GM18868 (cell line): ENCODE measurements at regions not wholly inside any gene's neighbourhood (a gene's known extent, or its start where the extent isn't known, plus 50 kb on each side); places are given as distances from the start of the nearest gene placed in this dataset.
"Not testable (repeated sequence)": the region's sequence is repeated elsewhere in the genome, so short reads cannot be mapped to it uniquely, and the experiment has no call there.

Experiments used
- ATAC-seq: cut with Tn5 transposase; IDR thresholded peaks from one replicate; pipeline ENCODE4 v1.9.1; 2021; ENCODE audit warnings: mild to moderate bottlenecking, moderate library complexity; ENCODE audit not compliant: unreplicated experiment

DNA sequence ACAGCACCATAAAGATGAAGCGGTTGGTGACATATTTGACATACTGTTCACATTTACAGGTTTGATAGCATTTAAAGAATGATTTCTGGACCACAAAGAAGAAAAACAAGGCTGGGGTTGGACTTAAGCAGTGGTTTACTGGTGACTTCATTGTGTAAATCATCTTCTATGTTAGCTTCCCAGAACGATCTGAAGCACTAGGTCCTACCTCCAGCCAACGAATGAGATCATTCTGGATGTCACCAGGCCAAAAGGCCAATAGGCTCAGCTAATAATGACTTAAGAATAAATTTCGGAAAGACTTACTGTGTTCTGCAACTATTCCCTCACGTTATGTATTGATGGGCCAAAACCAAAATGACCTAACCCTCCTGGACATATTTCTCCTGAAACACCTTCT lies 675.3 kb upstream of the CCNG1 start:
- ATAC-seq, result no peak

DNA sequence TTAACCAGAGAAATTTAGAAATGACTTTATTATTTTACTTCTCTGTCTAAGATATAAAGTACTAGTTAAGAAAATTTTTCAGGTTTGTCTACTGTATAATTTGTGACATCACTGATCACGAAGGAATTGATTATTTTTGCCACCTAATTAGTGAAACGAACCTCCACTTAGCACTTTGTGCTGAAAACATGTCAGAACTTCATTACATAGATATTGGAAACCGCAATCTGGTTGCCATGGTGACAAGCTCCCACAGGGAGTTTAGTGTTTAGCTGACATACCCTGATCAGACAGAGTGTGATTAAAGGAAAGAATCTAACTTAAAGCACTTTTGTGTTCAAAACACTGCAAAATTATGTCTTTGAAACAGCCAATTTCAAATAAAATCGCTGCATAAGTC lies 668.4 kb upstream of the CCNG1 start:
- no peak for ATAC-seq

DNA sequence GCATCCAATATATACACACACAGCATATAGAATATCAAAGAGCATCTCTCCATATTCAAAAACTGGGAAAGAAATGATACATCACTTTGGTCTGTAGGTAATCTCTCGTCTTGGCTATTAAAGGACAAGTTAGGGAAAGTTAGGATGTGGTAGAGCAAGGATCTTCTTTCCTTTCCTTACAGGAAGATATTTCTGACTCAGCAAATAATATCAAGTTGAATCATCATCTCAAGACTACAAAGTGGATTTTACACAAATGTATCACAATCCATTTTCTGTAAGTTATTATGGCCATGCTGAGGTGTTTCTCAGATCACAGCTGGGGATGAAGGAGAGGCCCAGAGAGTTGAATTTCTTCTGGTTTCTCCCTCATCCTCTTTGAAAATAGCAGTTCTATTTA lies 651.7 kb upstream of the CCNG1 start:
- no peak for ATAC-seq

DNA sequence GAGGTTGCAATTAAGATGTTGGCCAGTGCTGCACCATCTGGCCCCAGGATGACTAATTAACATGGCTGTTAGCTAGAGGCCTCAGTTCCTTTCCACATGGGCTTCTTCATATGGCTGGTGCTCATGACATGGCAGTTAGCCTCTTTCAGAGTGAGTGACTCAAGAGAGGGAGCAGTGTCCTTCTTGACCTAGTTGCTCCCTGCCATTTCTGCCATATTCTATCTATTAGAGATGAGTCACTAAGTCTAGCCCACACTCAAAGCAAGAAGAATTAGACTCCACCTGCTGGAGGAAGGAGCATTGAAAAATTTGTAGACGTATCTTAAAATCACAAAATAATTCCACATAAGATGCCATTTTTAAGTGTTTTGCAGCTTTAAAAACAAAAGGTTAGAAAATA lies 651.2 kb upstream of the CCNG1 start:
- ATAC-seq, result no peak

DNA sequence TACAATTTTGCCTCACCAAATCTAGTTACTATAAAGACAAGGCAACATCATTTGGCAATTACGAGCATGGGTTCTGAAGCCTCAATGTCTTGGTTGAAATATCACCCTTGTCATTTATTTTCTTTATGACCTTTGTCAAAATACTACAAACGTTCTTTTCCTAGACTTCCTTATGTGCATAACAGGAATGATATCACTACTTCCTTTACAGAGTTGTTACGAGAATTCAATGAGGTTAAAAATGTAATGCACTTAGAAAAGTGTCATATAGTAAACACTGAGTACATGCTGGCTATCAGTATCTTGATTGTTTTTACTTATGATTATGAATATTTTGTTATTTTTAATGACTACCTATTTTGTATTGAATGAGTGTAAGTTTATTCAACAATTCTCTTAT lies 640.9 kb upstream of the CCNG1 start:
- ATAC-seq, result no peak

DNA sequence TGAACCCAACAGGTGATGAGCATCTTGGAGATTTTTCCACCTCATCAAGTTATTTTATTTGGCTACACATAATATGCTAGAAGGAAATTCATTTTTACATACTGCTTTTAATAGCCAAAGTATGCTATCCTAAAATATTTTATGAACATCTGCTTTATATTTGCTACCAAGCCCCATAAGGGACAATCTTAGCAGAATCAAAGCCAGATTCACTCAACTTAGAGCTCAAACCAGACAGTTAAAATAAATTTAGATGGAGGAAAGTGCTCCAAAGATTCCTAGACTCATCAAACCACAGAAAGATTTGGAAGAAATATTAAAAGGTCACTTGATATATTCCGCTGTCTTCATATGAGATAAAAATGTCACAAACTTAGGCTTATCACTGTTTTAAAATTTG lies 637.1 kb upstream of the CCNG1 start:
- ATAC-seq, result no peak

DNA sequence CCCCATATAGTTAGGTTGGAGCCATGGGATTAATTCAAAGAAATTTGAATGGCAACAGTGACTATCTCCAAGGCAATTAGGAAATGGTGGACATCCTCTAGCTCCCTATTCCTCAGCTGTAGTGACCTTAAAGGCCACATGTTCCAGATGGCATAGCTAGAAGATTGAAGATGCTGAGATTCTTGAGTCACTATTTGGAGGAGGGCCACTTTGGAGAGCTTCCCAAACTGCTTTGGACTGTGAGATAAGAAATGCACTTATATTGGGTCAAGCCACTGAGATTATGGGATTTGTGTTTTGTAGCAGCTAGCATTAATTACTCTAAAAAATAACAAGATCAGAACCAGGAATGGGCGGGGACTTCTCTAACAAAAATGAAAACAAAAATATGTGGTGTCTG lies 636.2 kb upstream of the CCNG1 start:
- ATAC-seq, result no peak

DNA sequence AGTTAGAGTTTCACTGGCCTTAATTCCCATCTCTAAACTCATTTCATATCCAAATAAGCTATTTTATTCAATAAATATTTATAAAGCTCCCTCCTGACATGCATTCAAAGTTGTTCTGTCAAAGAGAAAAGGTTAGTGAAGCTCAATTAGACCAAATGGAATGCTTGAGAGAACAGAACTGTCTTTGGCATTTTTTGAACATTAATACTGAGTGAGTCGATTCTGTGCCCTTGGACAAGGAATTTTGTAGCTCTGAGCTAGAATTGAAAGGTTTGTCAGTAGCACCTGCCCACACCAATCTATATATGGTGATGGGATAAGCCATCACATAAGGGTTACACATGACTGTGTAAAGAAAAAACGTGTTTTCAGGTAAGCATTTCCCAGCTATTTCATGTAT lies 631.2 kb upstream of the CCNG1 start:
- ATAC-seq, result no peak

DNA sequence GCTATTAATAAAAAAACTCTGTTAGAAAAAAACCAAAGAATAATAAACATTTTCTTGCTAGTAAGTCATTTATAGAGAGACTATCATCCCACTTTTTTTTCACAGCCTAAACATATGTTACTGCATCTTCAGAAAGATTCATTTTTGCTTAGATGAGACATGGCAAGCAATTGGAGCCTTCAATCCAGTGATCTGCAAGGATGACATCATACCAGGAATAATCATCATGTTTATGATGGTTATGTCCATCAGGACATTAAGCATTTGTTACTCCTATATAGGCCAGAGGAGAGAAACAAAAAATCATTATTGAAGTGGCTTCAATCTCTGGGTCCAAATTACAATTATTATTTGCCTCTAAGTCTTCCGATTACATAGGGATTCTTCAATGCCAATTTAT lies 626.3 kb upstream of the CCNG1 start:
- no peak for ATAC-seq

DNA sequence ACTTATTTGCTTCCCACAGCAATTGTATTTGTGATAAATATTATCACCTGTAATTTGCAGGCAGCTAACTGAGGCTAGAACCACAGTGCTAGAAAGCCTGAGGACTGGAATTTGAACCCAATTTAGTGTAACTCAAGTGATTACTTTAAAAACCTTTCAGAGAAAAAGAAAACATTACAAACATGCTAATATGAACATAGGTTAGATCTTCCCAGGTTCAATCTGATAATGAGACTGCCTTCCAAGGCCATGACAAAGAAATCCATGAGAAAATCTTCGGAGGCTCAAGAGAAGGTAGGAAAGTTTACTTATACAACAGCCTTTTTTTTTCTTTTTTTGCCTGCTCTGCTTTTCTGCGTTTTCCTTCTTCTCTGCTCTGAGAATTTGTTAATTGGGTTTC lies 620.6 kb upstream of the CCNG1 start:
- ATAC-seq, result no peak

DNA sequence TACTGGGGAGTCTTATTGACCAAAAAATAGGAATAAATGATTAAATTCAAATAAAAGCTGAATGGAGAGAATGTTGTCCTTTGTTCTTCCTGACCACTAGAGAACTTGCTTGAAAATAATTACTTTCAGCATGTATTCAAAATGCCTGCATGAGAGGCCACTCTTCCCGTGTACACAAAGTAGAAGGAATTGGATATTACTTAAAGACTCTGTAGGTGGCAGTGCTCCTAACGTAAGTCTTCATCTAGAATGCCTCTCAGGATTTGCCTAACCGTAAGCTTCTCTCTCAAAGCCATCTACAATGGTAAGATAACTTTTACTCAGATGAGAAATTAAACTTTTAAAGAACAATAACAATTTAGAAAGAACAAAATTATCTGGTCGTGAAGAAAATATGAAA lies 620.0 kb upstream of the CCNG1 start:
- ATAC-seq, result no peak

DNA sequence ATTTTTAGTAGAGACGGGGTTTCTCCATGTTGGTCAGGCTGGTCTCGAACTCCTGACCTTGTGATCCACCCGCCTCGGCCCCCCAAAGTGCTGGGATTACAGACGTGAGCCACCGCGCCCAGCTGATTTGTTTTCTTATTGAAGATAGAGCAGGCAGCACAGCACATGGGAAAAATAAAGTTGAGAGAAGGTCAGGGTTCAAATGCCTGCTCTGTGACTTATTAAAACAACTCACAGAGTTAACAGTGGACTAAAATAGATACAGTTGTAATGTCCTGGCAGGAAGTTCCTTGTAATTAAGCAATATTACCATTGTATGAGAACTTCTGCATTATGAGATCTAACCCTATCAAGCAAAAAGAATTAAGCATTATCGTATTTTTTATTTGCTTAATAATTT lies 615.7 kb upstream of the CCNG1 start:
- ATAC-seq, result not testable (repeated sequence)

DNA sequence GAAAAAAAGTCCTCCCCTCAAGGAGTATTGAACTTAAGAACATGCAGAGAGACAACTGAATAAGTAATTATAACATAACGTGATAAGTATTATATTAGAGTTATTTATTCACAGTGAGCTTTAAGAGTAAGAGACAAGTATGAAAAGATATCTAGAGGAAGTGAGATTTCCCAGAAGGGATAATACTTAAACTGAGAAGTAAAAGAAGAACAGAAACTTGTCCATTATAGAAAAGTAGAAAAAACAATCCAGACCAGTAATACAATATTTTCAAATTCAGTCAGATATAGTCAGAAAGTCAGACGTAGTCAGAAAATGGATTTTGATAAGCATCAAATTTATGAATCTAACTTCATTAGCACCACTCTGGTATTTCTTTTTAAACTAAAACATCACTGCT lies 613.0 kb upstream of the CCNG1 start:
- ATAC-seq, result peak; percentile 93

DNA sequence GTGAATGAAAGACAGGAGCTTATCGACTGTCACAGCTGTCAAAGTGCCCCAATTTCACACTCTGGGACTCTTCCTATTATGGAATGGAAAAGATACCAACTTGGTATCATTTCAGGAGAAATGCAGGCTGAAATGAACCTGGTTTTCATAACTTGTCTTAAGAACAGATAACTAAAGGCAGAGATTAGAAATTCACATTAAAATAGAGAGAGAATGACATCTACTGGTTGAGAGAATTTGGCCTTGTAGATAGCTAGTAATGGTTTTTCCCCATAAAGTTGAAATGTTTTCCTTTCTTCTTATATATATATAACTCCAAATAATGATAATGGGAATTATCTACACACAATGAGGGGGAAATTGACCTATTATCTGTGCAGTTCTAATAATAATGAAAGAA lies 600.2 kb upstream of the CCNG1 start:
- no peak for ATAC-seq

DNA sequence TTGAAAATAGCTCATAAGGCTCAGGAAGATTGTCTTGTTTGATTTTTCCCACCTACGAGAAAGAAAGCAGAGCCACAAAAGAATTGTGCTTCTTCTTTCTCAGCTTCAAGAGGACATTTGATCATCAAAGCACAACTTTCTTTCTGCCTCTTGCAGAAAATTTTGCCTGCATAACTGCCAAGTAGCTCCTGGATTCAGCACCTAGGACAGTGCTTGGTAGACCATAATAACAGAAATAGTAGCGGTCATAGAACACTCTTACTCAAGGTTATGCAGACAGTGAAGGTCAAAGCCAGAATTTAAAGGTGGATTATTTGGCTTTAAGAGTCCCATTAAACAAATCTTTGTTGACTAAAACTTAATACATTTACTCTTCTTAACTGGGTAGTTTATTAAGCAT lies 594.7 kb upstream of the CCNG1 start:
- ATAC-seq, result no peak

DNA sequence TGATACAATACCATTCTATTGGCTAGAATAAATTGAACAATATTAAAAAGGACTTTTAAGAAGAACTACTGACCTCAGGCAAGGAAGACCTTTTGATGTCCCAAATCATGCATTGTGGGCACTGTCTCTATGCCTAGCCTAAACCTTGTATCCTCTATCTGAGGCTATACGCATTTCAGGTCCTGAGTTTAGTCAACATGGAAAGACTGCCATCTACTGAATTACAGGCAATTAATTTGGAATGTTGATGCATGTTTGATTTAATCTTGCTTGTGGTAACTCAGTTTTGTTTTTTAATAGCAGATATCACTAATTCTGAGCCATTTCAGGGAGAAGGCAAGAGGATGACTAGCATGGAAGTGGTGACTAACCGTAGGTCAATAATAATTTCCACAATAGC lies 585.3 kb upstream of the CCNG1 start:
- no peak for ATAC-seq

DNA sequence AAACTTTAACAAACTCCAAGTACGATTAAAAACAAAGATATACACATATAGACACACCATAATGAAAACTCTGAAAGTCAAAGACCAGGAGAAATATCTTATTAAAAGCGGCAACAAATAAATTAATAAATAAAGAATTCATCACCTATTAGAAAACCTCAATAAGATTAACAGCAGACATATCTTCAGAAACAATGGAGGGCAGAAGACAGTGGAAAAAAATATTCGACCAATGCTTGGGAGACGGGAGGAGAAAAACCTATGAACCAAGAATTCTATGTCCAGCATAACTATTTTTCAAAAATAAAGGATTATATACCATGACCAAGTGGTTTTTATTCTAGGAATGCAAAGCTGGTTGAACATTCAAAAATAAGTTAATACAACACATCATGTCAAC lies 578.6 kb upstream of the CCNG1 start:
- ATAC-seq, result no peak

DNA sequence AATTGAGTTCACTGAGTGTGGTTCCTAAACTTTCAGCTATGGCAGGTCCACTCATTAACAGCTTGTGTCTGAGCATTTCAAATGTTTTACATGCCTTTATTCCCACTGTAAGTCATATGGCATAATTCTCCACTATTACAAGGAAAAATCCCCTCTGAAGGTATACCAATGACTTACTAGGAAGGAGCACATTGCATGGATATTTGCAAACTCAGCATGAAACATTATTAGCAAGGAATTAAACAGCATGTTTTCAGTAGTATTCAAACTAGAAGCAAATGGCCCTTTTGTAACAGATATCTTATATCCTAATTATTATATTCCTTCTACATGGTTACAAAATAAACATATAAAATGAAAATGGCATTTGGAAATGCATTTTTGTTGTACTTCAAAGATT lies 566.4 kb upstream of the CCNG1 start:
- no peak for ATAC-seq

DNA sequence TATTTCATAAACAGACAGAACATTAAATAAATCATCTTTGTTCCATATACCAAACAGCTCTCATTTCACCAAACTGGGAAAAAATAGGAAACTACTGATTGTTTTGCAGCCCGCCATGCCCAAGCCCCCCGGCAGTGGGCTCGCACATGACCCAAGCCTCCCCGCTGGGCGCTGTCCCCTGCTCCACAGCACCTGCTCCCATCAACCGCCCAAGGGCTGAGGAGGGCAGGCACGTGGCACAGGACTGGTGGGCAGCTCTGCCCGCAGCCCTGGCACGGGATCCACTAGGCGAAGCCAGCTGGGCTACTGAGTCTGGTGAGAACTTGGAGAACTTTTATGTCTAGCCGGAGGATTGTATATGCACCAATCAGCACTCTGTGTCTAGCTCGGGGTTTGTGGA lies 554.8 kb upstream of the CCNG1 start:
- ATAC-seq, result no peak

DNA sequence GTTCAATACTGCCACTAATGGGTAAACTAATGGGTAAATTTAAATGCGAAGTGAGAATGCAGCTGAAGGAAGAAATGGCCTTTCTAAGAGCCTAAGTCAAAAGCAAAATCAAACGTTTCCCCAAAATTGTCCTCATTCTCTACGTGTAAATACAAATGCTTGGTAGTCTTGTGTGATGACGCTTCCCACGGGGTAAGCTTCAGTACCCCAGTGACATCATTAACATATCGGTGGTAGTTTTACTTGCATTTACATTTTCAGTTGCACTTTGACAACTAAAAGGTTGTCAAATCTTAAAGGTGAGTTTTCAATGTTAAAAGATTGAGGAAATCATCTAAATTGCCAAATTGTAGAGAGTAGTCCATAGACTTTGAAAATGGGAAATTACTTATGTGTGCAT lies 550.7 kb upstream of the CCNG1 start:
- peak; percentile 65 for ATAC-seq

DNA sequence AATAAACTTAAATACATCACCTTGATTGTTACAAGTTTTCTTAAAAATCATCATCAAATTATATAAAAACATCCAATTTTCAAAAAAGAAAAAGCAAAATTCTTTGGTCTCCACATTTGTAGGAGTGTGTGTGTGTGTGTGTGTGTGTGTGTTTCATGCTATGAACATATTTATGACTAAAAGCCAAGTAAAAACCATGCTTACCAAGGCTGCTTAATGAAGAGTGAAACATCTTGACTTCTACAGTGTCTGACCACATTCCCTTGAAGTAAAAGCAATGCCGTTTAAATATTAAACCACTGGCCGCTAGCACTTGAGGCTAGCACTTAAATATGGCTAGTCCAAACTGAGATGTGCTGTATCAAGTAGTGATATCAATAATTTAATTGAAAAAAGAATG lies 549.1 kb upstream of the CCNG1 start:
- no peak for ATAC-seq

DNA sequence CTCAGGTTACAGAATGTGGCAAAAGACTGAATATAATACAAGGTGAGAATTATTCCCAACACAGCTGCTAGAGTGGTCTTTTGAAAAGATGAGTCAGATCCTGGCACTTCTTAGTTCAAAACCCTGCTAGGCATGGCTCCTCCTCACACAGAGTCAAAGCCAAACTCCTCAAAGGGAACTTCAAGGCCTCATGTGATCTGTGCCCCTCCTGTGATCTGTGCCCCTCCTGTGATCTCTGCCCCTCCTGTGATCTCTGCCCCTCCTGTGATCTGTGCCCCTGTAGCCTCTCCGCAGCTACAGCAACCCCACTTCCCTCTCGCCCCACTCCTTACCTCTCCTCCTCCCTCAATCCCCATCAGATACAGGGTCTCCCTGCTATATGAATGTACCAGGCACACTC lies 525.5 kb upstream of the CCNG1 start:
- ATAC-seq, result peak; percentile 59

DNA sequence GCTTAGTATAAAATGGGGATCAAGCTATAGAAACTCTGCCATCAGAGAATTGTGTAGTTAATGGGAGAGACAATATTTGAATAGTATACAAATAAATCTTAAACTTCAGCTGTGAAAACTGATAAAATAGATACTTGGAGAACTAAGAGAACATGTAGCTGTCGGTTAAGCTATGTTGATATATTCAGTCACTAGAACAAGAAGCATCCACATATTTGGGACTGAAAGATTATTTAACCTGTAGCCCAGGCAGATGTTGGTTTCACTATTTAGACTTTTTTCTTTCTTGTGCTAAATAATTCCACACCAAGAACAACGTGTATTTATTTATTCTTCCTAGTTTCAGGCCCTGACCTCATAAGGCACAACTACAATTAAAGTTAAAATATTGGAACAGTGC lies 521.0 kb upstream of the CCNG1 start:
- ATAC-seq, result no peak

DNA sequence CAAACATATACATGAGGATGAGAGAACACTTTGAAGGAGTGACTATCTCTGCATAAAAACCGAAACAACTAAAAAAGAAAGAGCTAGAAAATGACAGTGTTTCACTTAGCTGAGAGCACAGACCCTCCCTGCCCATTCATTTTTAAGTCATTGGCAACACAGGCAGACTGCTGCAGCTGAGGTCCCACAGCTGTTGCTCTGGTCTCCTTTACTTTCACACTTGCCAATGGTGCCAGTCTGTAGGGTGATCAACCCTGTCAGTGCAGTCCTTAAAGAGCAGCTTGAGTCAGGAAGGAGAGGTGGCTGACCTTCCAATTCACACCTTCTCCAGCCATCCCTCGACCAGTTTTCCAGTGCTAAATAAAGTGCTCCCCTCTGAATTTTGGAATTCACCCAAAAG lies 508.3 kb upstream of the CCNG1 start:
- no peak for ATAC-seq
